Immature natural killer cell (primary cell): ENCODE measurements at regions not wholly inside any gene's neighbourhood (a gene's known extent, or its start where the extent isn't known, plus 50 kb on each side); places are given as distances from the start of the nearest gene placed in this dataset.

Experiments
- DNase-seq, 3 donors: peaks; one replicate each; pipeline ENCODE4 v3.0.0; 2022; ENCODE audit warnings: mixed read lengths in 1 of 3
- H3K27ac Mint-ChIP-seq, 6 donors: one replicate each; pipeline ENCODE4 v1.8.0; 2020; ENCODE audit warnings: mixed read lengths in 6 of 6, mild to moderate bottlenecking in 5 of 6, inconsistent platforms in 4 of 6, moderate library complexity in 3 of 6
- H3K27me3 Mint-ChIP-seq, 3 donors: one replicate each; pipeline ENCODE4 v1.8.0; 2020 to 2021; ENCODE audit warnings: low read depth in 3 of 3, mild to moderate bottlenecking in 3 of 3, mixed read lengths in 3 of 3, moderate library complexity in 3 of 3, inconsistent platforms in 1 of 3
- H3K36me3 Mint-ChIP-seq, 3 donors: one replicate each; pipeline ENCODE4 v1.8.0; 2020; ENCODE audit warnings: mixed read lengths in 3 of 3, inconsistent platforms in 2 of 3, mild to moderate bottlenecking in 2 of 3
- H3K4me1 Mint-ChIP-seq, 2 donors: one replicate each; pipeline ENCODE4 v1.8.0; 2020; ENCODE audit warnings: inconsistent platforms in 2 of 2, mild to moderate bottlenecking in 2 of 2, mixed read lengths in 2 of 2, moderate library complexity in 1 of 2
- H3K4me3 Mint-ChIP-seq, 5 donors: one replicate each; pipeline ENCODE4 v1.8.0; 2020; ENCODE audit warnings: mild to moderate bottlenecking in 5 of 5, mixed read lengths in 5 of 5, inconsistent platforms in 3 of 5, moderate library complexity in 3 of 5
- H3K9me3 Mint-ChIP-seq, 6 donors: one replicate each; pipeline ENCODE4 v1.8.0; 2020; ENCODE audit warnings: mild to moderate bottlenecking in 6 of 6, mixed read lengths in 6 of 6, inconsistent platforms in 4 of 6, moderate library complexity in 3 of 6

DNA sequence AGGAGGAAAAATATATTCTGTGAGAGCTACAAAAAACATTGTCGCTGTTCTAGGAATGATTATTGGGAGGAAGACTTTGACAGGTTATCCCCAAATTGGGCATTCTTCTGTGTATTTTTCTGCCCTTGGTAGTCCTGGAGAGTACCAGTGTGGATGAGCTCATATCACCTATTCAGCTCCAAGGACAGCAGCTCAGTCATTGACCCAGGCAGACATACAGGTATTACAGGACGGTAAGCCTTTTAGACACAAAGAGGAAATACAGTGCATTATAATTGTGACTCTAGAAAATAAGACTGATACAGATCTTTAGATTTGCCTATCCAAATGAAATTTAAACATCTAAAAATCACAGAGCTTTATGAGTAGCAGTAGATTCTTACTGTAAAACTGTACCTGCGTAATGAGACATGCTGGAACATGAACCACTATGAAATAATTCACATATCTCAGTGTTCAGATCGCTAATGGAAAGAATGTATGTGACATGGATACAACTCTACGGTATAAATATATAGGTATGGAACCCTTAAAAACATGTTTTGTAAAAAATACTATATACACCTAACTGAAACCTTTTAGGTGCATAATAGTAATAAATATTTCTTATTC, 56.0 kb downstream of the PLK2 start:
- Mint-ChIP-seq H3K27me3 (peaks cover 0 to 13% (median 2%) of the 10 kb centered on the region in 3 donors), H3K36me3 (no peaks in the 10 kb centered on the region), H3K4me1 (no peaks in the 10 kb centered on the region)

DNA sequence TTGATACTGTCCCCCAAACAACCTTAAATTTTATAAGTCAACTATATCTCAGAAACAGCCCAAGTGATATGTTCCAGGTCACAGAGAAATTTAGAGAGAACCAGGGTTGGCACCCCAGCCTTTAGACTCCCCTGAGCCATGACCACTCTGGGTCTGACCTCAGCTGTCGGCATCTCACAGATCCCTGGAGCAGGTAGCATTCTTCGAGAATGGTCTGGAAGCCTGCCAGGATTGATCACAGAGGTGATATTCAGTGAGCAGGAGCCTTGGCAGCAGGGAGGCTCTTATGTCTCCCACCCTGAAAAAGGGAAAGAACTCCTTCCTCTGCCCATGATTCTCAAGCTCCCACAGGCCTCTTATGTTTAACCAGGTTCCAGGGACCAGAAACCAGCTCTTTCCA, 58.2 kb downstream of the PLK2 start:
- Mint-ChIP-seq H3K27me3 (peaks cover 0 to 4% (median 1%) of the 10 kb centered on the region in 3 donors), H3K27ac (no peak overlapping the region), H3K9me3 (peaks cover 0 to under 1% (median 0%) of the 10 kb centered on the region in 6 donors), H3K4me1 (no peaks in the 10 kb centered on the region), H3K4me3 (no peak overlapping the region), H3K36me3 (no peaks in the 10 kb centered on the region)
- no peak for DNase-seq

More for the DNA sequence above, 56.0 kb downstream of the PLK2 start:
- no peak overlapping the region for H3K27ac Mint-ChIP-seq
- H3K9me3 Mint-ChIP-seq, result peaks cover 0 to 5% (median 0%) of the 10 kb centered on the region in 6 donors
- DNase-seq, result no peak
- H3K4me3 Mint-ChIP-seq, result no peak overlapping the region

- peaks cover 0 to 2% (median 0%) of the 10 kb centered on the region in 6 donors for H3K9me3 Mint-ChIP-seq
- peaks cover 0 to 3% (median 1%) of the 10 kb centered on the region in 3 donors for H3K27me3 Mint-ChIP-seq
- H3K4me3 Mint-ChIP-seq, result no peak overlapping the region
- no peak overlapping the region for H3K27ac Mint-ChIP-seq
- no peak for DNase-seq
- H3K36me3 Mint-ChIP-seq, result no peaks in the 10 kb centered on the region
- H3K4me1 Mint-ChIP-seq, result no peaks in the 10 kb centered on the region
These were observed 59.1 kb downstream of the PLK2 start for GRCh38 chr5:58400737-58401136.

DNA sequence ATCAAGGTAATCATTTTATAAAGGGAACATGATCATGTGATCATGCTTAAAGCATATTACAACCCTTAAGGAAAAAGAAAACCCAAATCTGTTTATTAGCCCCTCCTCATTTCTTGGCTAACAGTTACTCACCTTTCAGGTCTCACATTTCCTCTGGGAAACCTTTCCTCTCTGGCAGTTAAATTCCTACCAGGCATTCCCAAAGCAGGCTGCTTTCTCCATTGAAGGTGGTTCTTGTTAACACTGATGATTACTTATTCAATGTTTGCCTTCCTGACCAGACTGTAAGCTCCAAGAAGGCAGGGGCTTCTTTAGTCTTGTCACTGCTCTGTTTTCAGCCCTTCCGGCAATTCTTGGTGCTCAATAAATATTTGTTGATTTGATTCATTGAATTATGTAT, 59.9 kb downstream of the PLK2 start:
- H3K27ac Mint-ChIP-seq, result no peak overlapping the region
- no peaks in the 10 kb centered on the region for H3K36me3 Mint-ChIP-seq
- no peak overlapping the region for H3K4me3 Mint-ChIP-seq
- peaks cover 0 to 2% (median 0%) of the 10 kb centered on the region in 6 donors for H3K9me3 Mint-ChIP-seq
- peaks cover 0 to 3% (median 1%) of the 10 kb centered on the region in 3 donors for H3K27me3 Mint-ChIP-seq
- no peak for DNase-seq
- H3K4me1 Mint-ChIP-seq, result no peaks in the 10 kb centered on the region

- DNase-seq, result no peak
- no peak overlapping the region for H3K27ac Mint-ChIP-seq
- H3K9me3 Mint-ChIP-seq, result peaks cover 0 to 2% (median 0%) of the 10 kb centered on the region in 6 donors
- no peak overlapping the region for H3K4me3 Mint-ChIP-seq
- H3K27me3 Mint-ChIP-seq, result peaks cover 0 to 3% (median 1%) of the 10 kb centered on the region in 3 donors
- H3K4me1 Mint-ChIP-seq, result no peaks in the 10 kb centered on the region
- no peaks in the 10 kb centered on the region for H3K36me3 Mint-ChIP-seq
These were observed 65.5 kb downstream of the PLK2 start for GRCh38 chr5:58394339-58394738.

- no peaks in the 10 kb centered on the region for H3K36me3 Mint-ChIP-seq
- no peak overlapping the region for H3K27ac Mint-ChIP-seq
- DNase-seq, result no peak
- no peak overlapping the region for H3K4me3 Mint-ChIP-seq
- peaks cover 0 to 2% (median 0%) of the 10 kb centered on the region in 6 donors for H3K9me3 Mint-ChIP-seq
- no peaks in the 10 kb centered on the region for H3K4me1 Mint-ChIP-seq
- H3K27me3 Mint-ChIP-seq, result peaks cover 0 to 3% (median 0%) of the 10 kb centered on the region in 3 donors
These were observed 66.2 kb downstream of the PLK2 start for GRCh38 chr5:58393716-58394115.

DNA sequence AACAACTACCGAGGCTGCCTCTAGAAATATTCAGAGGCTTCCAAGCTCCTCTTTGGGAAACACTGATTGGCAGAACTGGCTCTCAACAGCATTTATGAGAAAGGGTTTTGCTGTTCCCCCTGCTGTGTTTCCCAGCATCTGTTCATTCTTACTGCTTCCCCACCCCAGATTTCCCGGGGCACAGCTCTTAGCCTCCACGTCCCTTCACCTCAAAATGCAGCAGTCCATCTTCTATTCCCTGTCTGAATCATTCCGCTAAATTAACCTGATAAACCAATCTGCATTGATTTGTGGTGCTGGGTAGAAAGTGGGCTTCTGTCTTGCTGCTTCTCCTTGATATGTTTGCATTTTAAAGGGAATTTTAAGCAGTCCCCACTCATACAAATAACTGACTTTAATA, 67.4 kb downstream of the PLK2 start:
- no peak overlapping the region for H3K4me3 Mint-ChIP-seq
- no peak for DNase-seq
- H3K27ac Mint-ChIP-seq, result no peak overlapping the region
- peaks cover 0 to 3% (median 0%) of the 10 kb centered on the region in 3 donors for H3K27me3 Mint-ChIP-seq
- H3K36me3 Mint-ChIP-seq, result no peaks in the 10 kb centered on the region
- H3K9me3 Mint-ChIP-seq, result peaks cover 0 to 2% (median 0%) of the 10 kb centered on the region in 6 donors
- H3K4me1 Mint-ChIP-seq, result no peaks in the 10 kb centered on the region

DNA sequence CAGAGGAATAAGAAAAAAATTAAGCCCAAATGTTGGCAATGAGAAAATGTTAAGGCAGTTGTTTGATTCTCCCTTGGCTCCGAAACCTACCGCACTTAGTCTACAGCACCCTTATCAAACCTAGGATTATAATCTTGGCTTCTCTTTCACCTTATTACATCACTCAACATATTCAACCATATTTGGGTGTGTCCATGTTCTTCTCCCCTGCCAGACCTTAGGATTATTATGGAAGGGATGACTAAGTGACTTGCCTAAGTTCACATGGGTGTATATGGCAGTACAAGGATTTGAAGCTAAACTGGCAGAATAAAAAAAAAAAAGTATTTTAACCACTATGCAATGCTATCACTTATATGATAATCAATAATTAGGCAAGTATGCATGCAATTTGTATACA, 76.4 kb downstream of the PLK2 start:
- no peak overlapping the region for H3K27ac Mint-ChIP-seq

DNA sequence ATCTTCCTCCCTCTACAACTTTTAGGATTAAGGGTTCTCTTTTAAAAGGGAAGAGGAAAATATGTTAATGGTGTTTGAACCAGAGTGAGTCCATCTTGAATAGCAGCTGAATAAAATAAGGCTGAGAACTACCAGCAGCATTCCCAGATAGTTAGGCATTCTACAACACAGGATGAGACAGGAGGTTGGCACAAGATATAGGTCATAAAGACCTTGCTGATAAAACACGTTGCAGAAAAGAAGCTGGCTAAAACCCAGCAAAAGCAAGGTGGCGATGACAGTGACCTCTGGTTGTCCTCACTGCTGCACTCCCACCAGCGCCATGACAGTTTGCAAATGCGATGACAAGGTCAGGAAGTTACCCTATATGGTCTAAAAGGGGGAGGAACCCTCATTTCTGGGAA, 77.8 kb downstream of the PLK2 start:
- Mint-ChIP-seq H3K27ac (no peak overlapping the region), H3K27me3 (no peaks in the 10 kb centered on the region), H3K4me1 (no peaks in the 10 kb centered on the region), H3K36me3 (peaks cover 0 to 5% (median 0%) of the 10 kb centered on the region in 3 donors), H3K4me3 (no peak overlapping the region), H3K9me3 (peaks cover 0 to 25% (median 10%) of the 10 kb centered on the region in 6 donors)
- DNase-seq, result no peak

More for the DNA sequence above, 76.4 kb downstream of the PLK2 start:
- H3K36me3 Mint-ChIP-seq, result peaks cover 0 to 5% (median 0%) of the 10 kb centered on the region in 3 donors
- H3K27me3 Mint-ChIP-seq, result no peaks in the 10 kb centered on the region
- DNase-seq, result no peak
- H3K9me3 Mint-ChIP-seq, result peaks cover 0 to 19% (median 9%) of the 10 kb centered on the region in 6 donors
- H3K4me1 Mint-ChIP-seq, result no peaks in the 10 kb centered on the region
- no peak overlapping the region for H3K4me3 Mint-ChIP-seq

DNA sequence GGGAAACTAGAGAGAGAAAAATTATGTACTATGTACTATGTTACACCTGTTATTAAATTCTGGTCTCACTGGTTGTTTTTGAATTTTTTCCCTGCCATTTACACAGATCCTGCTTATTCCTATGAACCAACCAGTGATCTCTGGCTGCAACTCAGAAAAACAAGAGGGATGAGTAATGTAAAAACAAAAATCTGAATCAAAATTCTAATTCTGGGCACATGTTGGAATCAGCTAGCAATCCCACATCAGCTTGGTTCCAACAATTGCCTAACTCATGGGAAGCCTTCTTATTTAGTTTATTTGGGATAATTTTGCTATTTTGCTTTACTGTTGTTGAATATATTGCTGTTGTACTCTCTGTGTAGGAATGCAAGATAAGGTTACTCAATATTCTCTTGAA, 78.3 kb downstream of the PLK2 start:
- Mint-ChIP-seq H3K27me3 (no peaks in the 10 kb centered on the region), H3K9me3 (peaks cover 0 to 25% (median 10%) of the 10 kb centered on the region in 6 donors), H3K4me3 (no peak overlapping the region), H3K36me3 (peaks cover 0 to 5% (median 0%) of the 10 kb centered on the region in 3 donors), H3K4me1 (no peaks in the 10 kb centered on the region), H3K27ac (no peak overlapping the region)
- DNase-seq, result no peak

- H3K27ac Mint-ChIP-seq, result no peak overlapping the region
- no peaks in the 10 kb centered on the region for H3K27me3 Mint-ChIP-seq
- DNase-seq, result no peak
- H3K4me3 Mint-ChIP-seq, result no peak overlapping the region
- H3K4me1 Mint-ChIP-seq, result no peaks in the 10 kb centered on the region
- peaks cover 0 to 5% (median 0%) of the 10 kb centered on the region in 3 donors for H3K36me3 Mint-ChIP-seq
- H3K9me3 Mint-ChIP-seq, result peaks cover 0 to 25% (median 10%) of the 10 kb centered on the region in 6 donors
These were observed 79.2 kb downstream of the PLK2 start for GRCh38 chr5:58380655-58381054.

DNA sequence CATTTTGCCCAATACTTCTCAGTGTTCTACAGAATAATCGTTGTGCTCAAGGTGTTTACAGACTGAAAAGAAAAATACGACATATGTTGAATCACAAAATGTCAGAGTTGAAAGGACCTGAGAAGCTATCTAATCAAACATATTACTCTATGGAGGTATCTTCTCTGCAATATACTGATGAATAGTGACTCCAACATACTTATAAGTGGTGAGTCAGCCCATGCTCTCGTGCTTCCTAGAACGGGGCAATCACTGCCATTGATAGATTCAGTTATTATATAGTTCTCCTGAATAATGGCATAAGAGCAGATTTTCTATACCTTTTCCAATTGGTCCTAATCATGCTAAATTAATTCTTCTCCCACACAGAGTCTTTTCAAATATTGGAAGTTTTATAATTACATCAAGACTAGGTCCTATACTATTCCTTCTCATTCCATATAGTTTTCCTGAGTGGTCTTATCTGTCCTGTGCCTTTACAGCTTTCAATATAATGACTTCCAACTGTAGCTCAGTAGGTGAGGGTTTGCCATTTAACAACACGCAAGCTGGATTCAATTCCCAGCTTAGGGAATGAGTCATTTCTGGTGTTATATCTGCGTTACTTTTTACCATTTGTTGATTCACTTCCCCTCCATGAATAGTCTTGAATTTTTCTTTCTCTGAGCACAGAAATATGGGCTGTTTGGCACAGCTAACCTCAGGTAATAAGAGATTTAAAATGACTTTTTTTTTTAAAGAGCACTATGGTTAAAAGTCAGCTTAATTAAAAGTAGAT, 81.1 kb downstream of the PLK2 start:
- Mint-ChIP-seq H3K27me3 (no peaks in the 10 kb centered on the region), H3K27ac (no peak overlapping the region), H3K4me3 (no peak overlapping the region), H3K9me3 (peaks cover 0 to 25% (median 12%) of the 10 kb centered on the region in 6 donors), H3K36me3 (peaks cover 0 to 5% (median 0%) of the 10 kb centered on the region in 3 donors), H3K4me1 (no peaks in the 10 kb centered on the region)
- no peak for DNase-seq

GRCh38 chr5:58370606-58371005, 89.3 kb downstream of the PLK2 start:
- Mint-ChIP-seq H3K4me3 (no peak overlapping the region), H3K4me1 (no peaks in the 10 kb centered on the region), H3K27me3 (peaks cover 0 to 1% (median 0%) of the 10 kb centered on the region in 3 donors), H3K36me3 (no peaks in the 10 kb centered on the region), H3K27ac (no peak overlapping the region), H3K9me3 (peaks cover 0 to 10% (median 0%) of the 10 kb centered on the region in 6 donors)
- DNase-seq, result no peak

DNA sequence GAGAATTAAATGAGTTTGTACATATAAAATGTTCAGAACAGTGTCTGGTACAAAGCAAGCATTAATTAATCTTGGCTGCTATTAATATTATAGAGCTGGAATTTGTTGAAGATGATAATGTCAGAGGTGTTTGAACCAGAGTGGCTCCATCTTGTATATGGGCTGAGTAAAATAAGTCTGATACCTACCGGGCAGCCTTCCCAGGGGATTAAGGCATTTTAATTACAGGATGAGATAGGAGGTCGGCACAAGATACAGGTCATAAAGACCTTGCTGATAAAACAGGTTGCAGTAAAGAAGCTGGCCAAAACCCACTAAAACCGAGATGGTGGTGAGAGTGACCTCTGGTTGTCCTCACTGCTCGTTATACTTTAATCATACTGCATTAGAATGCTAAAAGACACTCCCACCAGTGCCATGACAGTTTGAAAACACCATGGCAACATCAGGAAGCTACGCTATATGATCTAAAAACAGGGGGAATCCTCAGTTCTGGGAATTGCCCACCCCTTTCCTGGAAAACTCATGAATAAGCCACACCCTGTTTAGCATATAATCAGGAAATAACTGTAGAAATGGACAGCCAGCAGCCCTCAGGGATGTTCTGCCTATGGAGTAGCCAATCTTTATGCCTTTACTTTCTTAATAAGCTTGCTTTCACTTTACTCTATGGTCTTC, 90.2 kb downstream of the PLK2 start:
- peaks cover 0 to 3% (median 0%) of the 10 kb centered on the region in 6 donors for H3K9me3 Mint-ChIP-seq
- no peaks in the 10 kb centered on the region for H3K4me1 Mint-ChIP-seq
- H3K36me3 Mint-ChIP-seq, result no peaks in the 10 kb centered on the region
- H3K27me3 Mint-ChIP-seq, result peaks cover 0 to 1% (median 0%) of the 10 kb centered on the region in 3 donors
- H3K4me3 Mint-ChIP-seq, result no peak overlapping the region
- H3K27ac Mint-ChIP-seq, result no peak overlapping the region
- no peak for DNase-seq
